SK-N-SH treated with all-trans-retinoic acid at 6 μM for 48 hours (cell line): ENCODE measurements at regions not wholly inside any gene's neighbourhood (a gene's known extent, or its start where the extent isn't known, plus 50 kb on each side); places are given as distances from the start of the nearest gene placed in this dataset.

ENCODE experiments used
- ATAC-seq: fragments of 200-7000 bp; cut with Tn5 transposase; 3 replicates; pipeline ENCODE4 v1.9.1; 2020; ENCODE audit warnings: mild to moderate bottlenecking, moderate library complexity
- ARNTL ChIP-seq: fragments of 450-650 bp; formaldehyde crosslinking; IDR thresholded peaks from 2 replicates; pipeline ENCODE4 v1.5.0; 2020; ENCODE audit warnings: low read depth, mild to moderate bottlenecking, moderate library complexity, borderline replicate concordance
- BACH2 ChIP-seq: fragments of 250-450 bp; sonication (Bioruptor Pico); IDR thresholded peaks from 2 replicates; pipeline ENCODE4 v1.9.0; 2021; ENCODE audit warnings: mild to moderate bottlenecking, borderline replicate concordance
- CREB5 ChIP-seq: fragments of 250-450 bp; sonication (Bioruptor Pico); IDR thresholded peaks from 2 replicates; pipeline ENCODE4 v1.5.1; 2020; ENCODE audit warnings: low read depth, mild to moderate bottlenecking, moderate library complexity
- CSDC2 ChIP-seq: fragments of 250-450 bp; sonication (Bioruptor Pico); IDR thresholded peaks from 2 replicates; pipeline ENCODE4 v1.5.0; 2020; ENCODE audit warnings: mild to moderate bottlenecking, moderate library complexity
- ESRRG ChIP-seq: fragments of 250-450 bp; sonication (Bioruptor Pico); IDR thresholded peaks from 2 replicates; pipeline ENCODE4 v1.6.1; 2021; ENCODE audit warnings: mild to moderate bottlenecking
- GLIS3 ChIP-seq: fragments of 250-450 bp; sonication (Bioruptor Pico); IDR thresholded peaks from 2 replicates; pipeline ENCODE4 v1.5.0; 2020; ENCODE audit warnings: mild to moderate bottlenecking, moderate library complexity
- ISL1 ChIP-seq: fragments of 250-450 bp; sonication (Bioruptor Pico); IDR thresholded peaks from 2 replicates; pipeline ENCODE4 v2.1.2; 2022; ENCODE audit warnings: mild to moderate bottlenecking, moderate library complexity
- OSR1 ChIP-seq: fragments of 250-450 bp; sonication (Bioruptor Pico); IDR thresholded peaks from 2 replicates; pipeline ENCODE4 v1.8.0; 2022; ENCODE audit warnings: moderate library complexity, mild to moderate bottlenecking, inconsistent platforms
- PATZ1 ChIP-seq: fragments of 250-450 bp; sonication (Bioruptor Pico); IDR thresholded peaks from 2 replicates; pipeline ENCODE4 v1.8.0; 2020; ENCODE audit warnings: mild to moderate bottlenecking, moderate library complexity, borderline replicate concordance
- POU6F1 ChIP-seq: fragments of 250-450 bp; sonication (Bioruptor Pico); IDR thresholded peaks from 2 replicates; pipeline ENCODE4 v1.8.0; 2021; ENCODE audit warnings: low read depth, mild to moderate bottlenecking, moderate library complexity, borderline replicate concordance
- PPARA ChIP-seq: fragments of 250-450 bp; sonication (Bioruptor Pico); IDR thresholded peaks from 2 replicates; pipeline ENCODE4 v1.5.0; 2020; ENCODE audit warnings: mild to moderate bottlenecking, borderline replicate concordance
- RARB ChIP-seq: fragments of 250-450 bp; sonication (Bioruptor Pico); IDR thresholded peaks from 2 replicates; pipeline ENCODE4 v1.8.0; 2021; ENCODE audit warnings: mild to moderate bottlenecking, moderate library complexity
- SNAI2 ChIP-seq: fragments of 250-450 bp; sonication (Bioruptor Pico); IDR thresholded peaks from 2 replicates; pipeline ENCODE4 v1.5.0; 2020; ENCODE audit warnings: mild to moderate bottlenecking, moderate library complexity
- TCF4 ChIP-seq: fragments of 250-450 bp; sonication (Bioruptor Pico); IDR thresholded peaks from 2 replicates; pipeline ENCODE4 v1.8.0; 2021; ENCODE audit warnings: mild to moderate bottlenecking, moderate library complexity, borderline replicate concordance
- TOX ChIP-seq: fragments of 250-450 bp; sonication (Bioruptor Pico); IDR thresholded peaks from 2 replicates; pipeline ENCODE4 v1.8.0; 2021; ENCODE audit warnings: mild to moderate bottlenecking, moderate library complexity, borderline replicate concordance
- TSHZ2 ChIP-seq: fragments of 250-450 bp; sonication (Bioruptor Pico); IDR thresholded peaks from 2 replicates; pipeline ENCODE4 v1.5.0; 2020; ENCODE audit warnings: mild to moderate bottlenecking, moderate library complexity
- ZC3H10 ChIP-seq: fragments of 250-450 bp; sonication (Bioruptor Pico); IDR thresholded peaks from 2 replicates; pipeline ENCODE4 v1.5.1; 2021; ENCODE audit warnings: mild to moderate bottlenecking, moderate library complexity
- ZFP3 ChIP-seq: fragments of 250-450 bp; sonication (Bioruptor Pico); IDR thresholded peaks from 2 replicates; pipeline ENCODE4 v1.5.0; 2020; ENCODE audit warnings: mild to moderate bottlenecking, moderate library complexity
- ZFP30 ChIP-seq: fragments of 450-650 bp; formaldehyde crosslinking; IDR thresholded peaks from 2 replicates; pipeline ENCODE4 v1.5.0; 2022; ENCODE audit warnings: mild to moderate bottlenecking, moderate library complexity
- ZNF565 ChIP-seq: fragments of 450-650 bp; formaldehyde crosslinking; conservative IDR thresholded peaks from 2 replicates; pipeline ENCODE4 v1.5.0; 2020; ENCODE audit warnings: low read depth, mild to moderate bottlenecking, moderate library complexity
- ZNF70 ChIP-seq: fragments of 450-650 bp; formaldehyde crosslinking; IDR thresholded peaks from 2 replicates; pipeline ENCODE4 v1.5.0; 2020; ENCODE audit warnings: mild to moderate bottlenecking, moderate library complexity
- ZNF8 ChIP-seq: fragments of 450-650 bp; formaldehyde crosslinking; IDR thresholded peaks from 2 replicates; pipeline ENCODE4 v1.5.0; 2020; ENCODE audit warnings: mild to moderate bottlenecking, moderate library complexity

GRCh38 chr3:72380711-72381493 is 467.3 kb downstream of the SHQ1 start (continued):
- TF ChIP-seq ARNTL (CRISPR knock-in tag) (no peak), CREB5 (CRISPR knock-in tag) (no peak), ZFP3 (CRISPR knock-in tag) (no peak), ZC3H10 (CRISPR knock-in tag) (no peak), ISL1 (CRISPR knock-in tag) (no peak), SNAI2 (CRISPR knock-in tag) (no peak), ZNF565 (CRISPR knock-in tag) (no peak), RARB (CRISPR knock-in tag) (no peak)
- TF ChIP-seq, all 23 proteins: peak for 0

- TF ChIP-seq TCF4 (CRISPR knock-in tag) = no peak
- TF ChIP-seq ZNF8 = no peak
- no peak for TF ChIP-seq BACH2 (CRISPR knock-in tag)
- TF ChIP-seq SNAI2 (CRISPR knock-in tag) = no peak
- no peak for TF ChIP-seq ZFP30 (CRISPR knock-in tag)
- TF ChIP-seq CREB5 (CRISPR knock-in tag) = no peak
- TF ChIP-seq GLIS3 (CRISPR knock-in tag) = no peak
- TF ChIP-seq TOX (CRISPR knock-in tag) = no peak
- no peak for TF ChIP-seq RARB (CRISPR knock-in tag)
- TF ChIP-seq ESRRG (CRISPR knock-in tag) = no peak
- TF ChIP-seq CSDC2 = no peak
- no peak for TF ChIP-seq PATZ1 (CRISPR knock-in tag)
- TF ChIP-seq POU6F1 = no peak
- no peak for TF ChIP-seq ARNTL (CRISPR knock-in tag)
- no peak for TF ChIP-seq ISL1 (CRISPR knock-in tag)
- no peak for TF ChIP-seq OSR1 (CRISPR knock-in tag)
- no peak for TF ChIP-seq ZFP3 (CRISPR knock-in tag)
- no peak for TF ChIP-seq ZNF70 (CRISPR knock-in tag)
- no peak for TF ChIP-seq PPARA (CRISPR knock-in tag)
- ATAC-seq = peak; percentile 76
These were observed 468.1 kb downstream of the SHQ1 start for GRCh38 chr3:72380193-72380592.

- no peak for ATAC-seq
- TF ChIP-seq PPARA (CRISPR knock-in tag) (no peak), CREB5 (CRISPR knock-in tag) (no peak), ISL1 (CRISPR knock-in tag) (no peak), PATZ1 (CRISPR knock-in tag) (no peak), TCF4 (CRISPR knock-in tag) (no peak), BACH2 (CRISPR knock-in tag) (no peak), TSHZ2 (CRISPR knock-in tag) (no peak), ARNTL (CRISPR knock-in tag) (no peak), ZNF8 (no peak)
These were observed 468.6 kb downstream of the SHQ1 start for GRCh38 chr3:72379500-72380187.
